ENCODE measurements at regions not wholly inside any gene's neighbourhood (a gene's known extent, or its start where the extent isn't known, plus 50 kb on each side); places are given as distances from the start of the nearest gene placed in this dataset.

DNA sequence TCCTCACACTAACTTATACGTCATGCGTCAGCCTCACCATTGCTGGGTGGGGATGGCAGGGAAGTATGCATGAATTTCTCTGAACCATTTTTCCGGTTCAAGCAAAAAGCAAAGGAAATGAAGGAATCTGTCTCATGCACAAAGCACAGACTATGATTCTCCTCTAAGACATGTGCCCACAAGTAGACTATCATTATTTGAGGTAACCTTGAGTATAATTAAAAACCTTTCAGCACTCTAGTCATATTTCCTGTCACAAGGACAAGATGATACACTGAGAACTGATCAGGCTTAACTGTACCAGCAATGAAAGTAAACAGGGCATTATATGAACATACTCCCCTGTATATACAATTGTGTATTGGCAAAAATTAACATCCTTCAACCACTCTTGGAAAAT lies 56.7 kb upstream of the TSC22D2 start:
- Histone ChIP-seq H3K9me3 (ENCODE audit: control insufficient read depth, insufficient read depth, low read length) (no peaks in the 10 kb centered on the region), H3K4me3 (ENCODE audit: low read length) (no peak overlapping the region), H3K4me1 (ENCODE audit: control insufficient read depth, insufficient read depth, low read length) (no peaks in the 10 kb centered on the region), H3K36me3 (ENCODE audit: control insufficient read depth, insufficient read depth, low read length) (no peaks in the 10 kb centered on the region), H3K27me3 (ENCODE audit: control insufficient read depth, insufficient read depth, low read length) (no peaks in the 10 kb centered on the region), H3K27ac (ENCODE audit: low read length) (no peak overlapping the region)
- ATAC-seq (no peak), DNase-seq (no peak)
- Mint-ChIP-seq H3K27me3 (ENCODE audit: low read depth in 2 of 2) (peaks cover 5 to 21% of the 10 kb centered on the region in 2 donors), H3K9me3 (no peaks in the 10 kb centered on the region), H3K36me3 (no peaks in the 10 kb centered on the region), H3K4me1 (no peaks in the 10 kb centered on the region), H3K27ac (no peak overlapping the region), H3K4me3 (no peak overlapping the region)
- WGBS (ENCODE audit: insufficient coverage): 100% methylated on average over 2 of the region's 3 CpGs
- intact Hi-C loops (cut with micrococcal nuclease): no loop called here
- no peak for TF ChIP-seq CTCF (IDR thresholded peaks at IDR 0.05)

DNA sequence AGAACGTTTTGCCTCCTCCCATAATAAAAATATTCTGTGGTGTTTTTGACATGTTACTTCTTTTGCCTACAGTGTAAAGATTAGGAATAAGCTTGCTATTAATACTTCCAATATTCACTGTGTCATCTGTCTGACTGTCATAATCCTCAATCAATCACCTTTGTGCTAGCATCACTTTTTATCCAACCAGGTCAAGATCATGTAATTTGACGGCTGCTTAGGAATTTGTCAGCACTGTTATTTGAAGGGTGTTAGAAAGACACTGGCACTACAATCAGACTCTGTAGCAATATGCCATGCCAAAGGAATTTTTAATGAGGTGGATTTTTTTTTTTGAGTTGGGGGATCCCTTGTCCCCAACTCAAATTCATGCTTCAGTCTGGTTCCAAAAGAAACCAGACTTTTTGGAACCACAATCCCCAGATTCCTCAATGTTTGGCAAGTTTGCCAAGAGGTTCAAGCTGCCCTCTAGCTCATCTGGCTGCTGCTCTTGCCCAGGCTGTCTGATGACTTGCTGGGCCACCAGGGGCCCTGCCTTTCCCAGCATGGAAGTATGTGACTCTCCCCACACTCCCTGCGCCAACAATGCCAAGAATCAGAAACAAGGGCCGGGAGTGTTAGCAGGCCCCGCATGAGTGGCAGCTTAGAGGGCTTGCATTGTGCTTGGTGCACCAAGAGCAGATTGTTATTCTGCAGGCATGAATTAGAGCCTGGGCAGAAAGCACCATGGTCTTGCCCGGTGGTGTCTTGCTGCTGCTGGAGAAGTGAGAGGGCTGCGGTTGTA lies 58.6 kb upstream of the TSC22D2 start:
- intact Hi-C loops (cut with micrococcal nuclease): no loop called here
- Mint-ChIP-seq H3K27me3 (ENCODE audit: low read depth in 2 of 2) (peaks cover 5 to 32% of the 10 kb centered on the region in 2 donors), H3K27ac (no peak overlapping the region), H3K36me3 (no peaks in the 10 kb centered on the region), H3K4me3 (no peak overlapping the region), H3K9me3 (no peaks in the 10 kb centered on the region), H3K4me1 (no peaks in the 10 kb centered on the region)
- no peaks in the 10 kb centered on the region for H3K9me3 ChIP-seq (ENCODE audit: control insufficient read depth, insufficient read depth, low read length)
- TF ChIP-seq CTCF (IDR thresholded peaks at IDR 0.05): no peak
- no peaks in the 10 kb centered on the region for H3K4me1 ChIP-seq (ENCODE audit: control insufficient read depth, insufficient read depth, low read length)
- ATAC-seq (no peak), DNase-seq (no peak)
- no peak overlapping the region for H3K27ac ChIP-seq (ENCODE audit: low read length)
- no peaks in the 10 kb centered on the region for H3K27me3 ChIP-seq (ENCODE audit: control insufficient read depth, insufficient read depth, low read length)
- no peak overlapping the region for H3K4me3 ChIP-seq (ENCODE audit: low read length)
- H3K36me3 ChIP-seq (ENCODE audit: control insufficient read depth, insufficient read depth, low read length): no peaks in the 10 kb centered on the region
- 76% methylated on average over 6 of the region's 7 CpGs for WGBS (ENCODE audit: insufficient coverage)

DNA sequence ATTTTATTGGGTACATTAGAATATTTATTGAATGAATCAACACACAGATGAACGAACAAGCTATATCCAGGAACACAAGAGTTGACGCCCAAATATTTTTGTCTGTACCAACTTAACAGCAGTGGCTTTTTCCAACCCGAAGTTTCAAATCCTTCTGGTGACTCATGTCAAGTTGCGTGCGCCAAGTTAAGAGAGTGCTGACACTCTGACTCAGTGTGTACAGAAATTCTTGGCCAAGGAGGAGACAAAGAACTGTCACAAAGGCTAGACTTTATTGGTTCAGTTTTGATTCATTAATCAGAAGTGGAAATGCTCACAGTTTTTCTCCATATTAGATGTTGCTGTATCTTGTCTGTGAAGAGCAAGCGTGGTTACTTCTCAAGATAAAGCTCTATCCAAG lies 59.6 kb upstream of the TSC22D2 start:
- no peak for DNase-seq
- Mint-ChIP-seq H3K4me3 (no peak overlapping the region), H3K27me3 (ENCODE audit: low read depth in 2 of 2) (peaks cover 5 to 32% of the 10 kb centered on the region in 2 donors), H3K36me3 (no peaks in the 10 kb centered on the region), H3K9me3 (no peaks in the 10 kb centered on the region), H3K27ac (no peak overlapping the region), H3K4me1 (no peaks in the 10 kb centered on the region)
- H3K4me1 ChIP-seq (ENCODE audit: control insufficient read depth, insufficient read depth, low read length): no peaks in the 10 kb centered on the region
- ATAC-seq: no peak
- TF ChIP-seq CTCF (IDR thresholded peaks at IDR 0.05): no peak
- WGBS (ENCODE audit: insufficient coverage): 52% methylated on average over 6 of the region's 6 CpGs
- intact Hi-C loops (cut with micrococcal nuclease): no loop called here
- no peaks in the 10 kb centered on the region for H3K9me3 ChIP-seq (ENCODE audit: control insufficient read depth, insufficient read depth, low read length)
- H3K27ac ChIP-seq (ENCODE audit: low read length): no peak overlapping the region
- H3K27me3 ChIP-seq (ENCODE audit: control insufficient read depth, insufficient read depth, low read length): no peaks in the 10 kb centered on the region
- no peak overlapping the region for H3K4me3 ChIP-seq (ENCODE audit: low read length)
- no peaks in the 10 kb centered on the region for H3K36me3 ChIP-seq (ENCODE audit: control insufficient read depth, insufficient read depth, low read length)

Data from natural killer cell (primary cell).